Fibroblast of lung (primary cell): ENCODE measurements at regions not wholly inside any gene's neighbourhood (a gene's known extent, or its start where the extent isn't known, plus 50 kb on each side); places are given as distances from the start of the nearest gene placed in this dataset.

Source experiments
- DNase-seq, 2 donors: peaks; one replicate each; pipeline versions ENCODE4 v3.0.0 to v3.0.0-alpha.2; 2010; ENCODE audit warnings: low read depth in 2 of 2
- H2AFZ ChIP-seq: 2 replicates; pipeline ENCODE4 v1.5.1; 2012; ENCODE audit warnings: low read length, control low read depth, inconsistent platforms
- H3K27ac ChIP-seq: 2 replicates; pipeline ENCODE4 v1.5.1; 2011; ENCODE audit warnings: low read length, control low read depth; ENCODE audit not compliant: insufficient read depth
- H3K27me3 ChIP-seq: 2 replicates; pipeline ENCODE4 v1.5.1; 2011; ENCODE audit warnings: mild to moderate bottlenecking, low read length; ENCODE audit not compliant: control insufficient read depth, insufficient read depth
- H3K36me3 ChIP-seq: 2 replicates; pipeline ENCODE4 v1.5.1; 2011; ENCODE audit warnings: low read length; ENCODE audit not compliant: control insufficient read depth, insufficient read depth
- H3K4me1 ChIP-seq: 2 replicates; pipeline ENCODE4 v1.5.1; 2011; ENCODE audit warnings: low read length; ENCODE audit not compliant: control insufficient read depth, insufficient read depth; ENCODE audit errors: extremely low read depth
- H3K4me2 ChIP-seq: 2 replicates; pipeline ENCODE4 v1.5.1; 2011; ENCODE audit warnings: low read length, control low read depth; ENCODE audit not compliant: insufficient read depth; ENCODE audit errors: extremely low read depth
- H3K4me3 ChIP-seq, 4 experiments: fragments of 200-600 bp in 1 of 4; sonication (generic) in 1 of 4; replicated peaks in 1 of 4; 2 replicates each; pipeline ENCODE4 v1.5.1; 2011 to 2016; ENCODE audit warnings: low read length in 4 of 4, low read depth in 3 of 4, mild to moderate bottlenecking in 3 of 4, control low read depth in 2 of 4, inconsistent platforms in 1 of 4, mixed read lengths in 1 of 4; ENCODE audit not compliant: insufficient read depth in 1 of 4; ENCODE audit errors: control extremely low read depth in 1 of 4
- H3K79me2 ChIP-seq: 2 replicates; pipeline ENCODE4 v1.5.1; 2012; ENCODE audit warnings: mild to moderate bottlenecking, low read length, inconsistent platforms; ENCODE audit not compliant: control insufficient read depth, insufficient read depth
- H3K9ac ChIP-seq: 2 replicates; pipeline ENCODE4 v1.5.1; 2011; ENCODE audit warnings: mild to moderate bottlenecking, low read length, control low read depth; ENCODE audit not compliant: insufficient read depth
- H3K9me3 ChIP-seq: 2 replicates; pipeline ENCODE4 v1.5.1; 2012; ENCODE audit warnings: low read depth, low read length; ENCODE audit not compliant: control insufficient read depth, insufficient read depth
- H4K20me1 ChIP-seq: 2 replicates; pipeline ENCODE4 v1.5.1; 2011; ENCODE audit warnings: low read length; ENCODE audit not compliant: control insufficient read depth, insufficient read depth; ENCODE audit errors: extremely low read depth
- EZH2 ChIP-seq: IDR thresholded peaks from 2 replicates; pipeline ENCODE4 v1.5.1; 2012; ENCODE audit warnings: low read length, control low read depth, mild to moderate bottlenecking; ENCODE audit errors: missing control alignments
- TF ChIP-seq, protein P1 (sequence below), 2 donors: IDR thresholded peaks in 1 of 2; conservative IDR thresholded peaks in 1 of 2; 1 replicate in 1 of 2; 2 replicates in 1 of 2; pipeline ENCODE4 v1.5.1; 2011 to 2012; ENCODE audit warnings: low read length in 2 of 2, control low read depth in 1 of 2, inconsistent platforms in 1 of 2, low read depth in 1 of 2, mild to moderate bottlenecking in 1 of 2

DNA sequence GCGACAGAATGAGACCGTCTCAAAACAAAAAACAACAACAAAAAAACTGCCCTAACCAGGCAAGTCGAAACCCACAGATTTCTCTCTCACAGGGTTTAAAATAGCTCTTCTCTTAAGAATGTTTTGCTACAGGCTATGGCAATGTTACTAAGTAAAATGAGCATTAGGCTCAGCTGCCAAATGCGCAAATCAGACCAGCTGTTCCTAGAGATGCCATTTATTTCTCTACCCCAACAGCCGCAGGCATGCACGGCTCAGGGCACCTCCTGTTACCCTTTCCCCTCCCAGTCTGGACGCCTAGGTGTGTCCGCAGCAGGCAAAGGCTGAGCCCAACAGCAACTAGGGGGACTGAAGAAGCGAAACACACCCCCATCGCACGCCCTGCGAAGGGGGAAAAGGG, 168.3 kb upstream of the MBL2 start:
- Histone ChIP-seq H2AFZ (no peak overlapping the region), H3K36me3 (no peaks in the 10 kb centered on the region), H4K20me1 (no peaks in the 10 kb centered on the region), H3K27me3 (no peaks in the 10 kb centered on the region), H3K4me1 (no peaks in the 10 kb centered on the region), H3K27ac (no peak overlapping the region), H3K4me2 (no peak overlapping the region), H3K79me2 (no peaks in the 10 kb centered on the region), H3K9ac (no peak overlapping the region), H3K4me3 (no peak overlapping the region), H3K9me3 (no peaks in the 10 kb centered on the region)
- TF ChIP-seq EZH2 = no peak
- TF ChIP-seq, protein P1, sequence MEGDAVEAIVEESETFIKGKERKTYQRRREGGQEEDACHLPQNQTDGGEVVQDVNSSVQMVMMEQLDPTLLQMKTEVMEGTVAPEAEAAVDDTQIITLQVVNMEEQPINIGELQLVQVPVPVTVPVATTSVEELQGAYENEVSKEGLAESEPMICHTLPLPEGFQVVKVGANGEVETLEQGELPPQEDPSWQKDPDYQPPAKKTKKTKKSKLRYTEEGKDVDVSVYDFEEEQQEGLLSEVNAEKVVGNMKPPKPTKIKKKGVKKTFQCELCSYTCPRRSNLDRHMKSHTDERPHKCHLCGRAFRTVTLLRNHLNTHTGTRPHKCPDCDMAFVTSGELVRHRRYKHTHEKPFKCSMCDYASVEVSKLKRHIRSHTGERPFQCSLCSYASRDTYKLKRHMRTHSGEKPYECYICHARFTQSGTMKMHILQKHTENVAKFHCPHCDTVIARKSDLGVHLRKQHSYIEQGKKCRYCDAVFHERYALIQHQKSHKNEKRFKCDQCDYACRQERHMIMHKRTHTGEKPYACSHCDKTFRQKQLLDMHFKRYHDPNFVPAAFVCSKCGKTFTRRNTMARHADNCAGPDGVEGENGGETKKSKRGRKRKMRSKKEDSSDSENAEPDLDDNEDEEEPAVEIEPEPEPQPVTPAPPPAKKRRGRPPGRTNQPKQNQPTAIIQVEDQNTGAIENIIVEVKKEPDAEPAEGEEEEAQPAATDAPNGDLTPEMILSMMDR (conservative IDR thresholded peaks at IDR 0.05 in 1 of 2, IDR thresholded peaks at IDR 0.05 in 1 of 2; ENCODE audit: low read depth in 1 of 2, low read length in 2 of 2) = no peak
- DNase-seq = no peak

DNA sequence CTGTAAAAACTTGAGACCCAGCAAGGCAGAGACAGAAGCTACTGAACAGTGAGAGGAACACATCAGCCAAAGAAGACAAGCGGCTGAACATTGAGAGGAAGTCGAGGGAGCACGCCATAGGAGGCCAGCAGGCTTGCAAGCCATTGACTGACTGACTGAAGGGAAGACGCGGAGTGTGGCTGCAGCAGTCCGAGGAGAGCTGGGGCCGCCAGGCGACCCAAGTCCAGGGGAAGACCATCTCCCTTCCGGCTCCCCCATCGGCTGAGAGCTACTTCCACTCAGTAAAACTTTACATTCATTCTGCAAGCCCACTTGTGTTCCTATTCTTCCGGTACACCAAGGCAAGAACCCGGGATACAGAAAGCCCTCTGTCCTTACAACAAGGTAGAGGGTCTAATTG, 167.3 kb upstream of the MBL2 start:
- no peak for DNase-seq
- TF ChIP-seq EZH2 = no peak
- TF ChIP-seq, protein P1 (conservative IDR thresholded peaks at IDR 0.05 in 1 of 2, IDR thresholded peaks at IDR 0.05 in 1 of 2; ENCODE audit: low read depth in 1 of 2, low read length in 2 of 2) = no peak
- H4K20me1 ChIP-seq = no peaks in the 10 kb centered on the region
- no peaks in the 10 kb centered on the region for H3K27me3 ChIP-seq
- H3K79me2 ChIP-seq = no peaks in the 10 kb centered on the region
- no peak overlapping the region for H3K4me2 ChIP-seq
- no peaks in the 10 kb centered on the region for H3K36me3 ChIP-seq
- no peak overlapping the region for H2AFZ ChIP-seq
- H3K27ac ChIP-seq = no peak overlapping the region
- H3K9me3 ChIP-seq = no peaks in the 10 kb centered on the region
- H3K4me3 ChIP-seq = no peak overlapping the region
- no peaks in the 10 kb centered on the region for H3K4me1 ChIP-seq
- H3K9ac ChIP-seq = no peak overlapping the region

DNA sequence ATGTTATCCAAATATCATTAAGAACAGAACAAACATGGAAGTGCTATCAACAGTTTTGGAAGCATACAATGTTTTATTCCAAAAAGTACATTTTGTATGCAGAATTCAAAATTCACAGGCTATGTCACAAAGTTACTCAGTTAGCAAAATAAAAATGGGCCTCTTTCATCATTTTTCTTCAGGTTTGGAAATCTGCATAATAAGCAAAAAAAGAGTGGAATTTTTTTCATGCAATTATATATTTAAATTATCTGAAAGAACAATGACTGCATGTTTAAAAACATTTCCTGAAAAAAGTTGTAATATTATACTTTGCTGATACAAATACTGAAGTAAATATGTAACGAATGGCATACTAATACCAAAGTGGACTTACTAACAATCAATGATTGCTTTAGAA, 161.2 kb upstream of the MBL2 start:
- no peak overlapping the region for H2AFZ ChIP-seq

More for the DNA sequence above, 161.2 kb upstream of the MBL2 start:
- H3K9me3 ChIP-seq = no peaks in the 10 kb centered on the region
- H4K20me1 ChIP-seq = no peaks in the 10 kb centered on the region
- no peaks in the 10 kb centered on the region for H3K79me2 ChIP-seq
- no peaks in the 10 kb centered on the region for H3K36me3 ChIP-seq
- no peak for DNase-seq
- H3K4me3 ChIP-seq = no peak overlapping the region
- TF ChIP-seq EZH2 = no peak
- TF ChIP-seq, protein P1 (conservative IDR thresholded peaks at IDR 0.05 in 1 of 2, IDR thresholded peaks at IDR 0.05 in 1 of 2; ENCODE audit: low read depth in 1 of 2, low read length in 2 of 2) = no peak
- no peak overlapping the region for H3K9ac ChIP-seq
- no peak overlapping the region for H3K27ac ChIP-seq
- no peak overlapping the region for H3K4me2 ChIP-seq
- no peaks in the 10 kb centered on the region for H3K27me3 ChIP-seq
- no peaks in the 10 kb centered on the region for H3K4me1 ChIP-seq
